ENCODE measurements at regions not wholly inside any gene's neighbourhood (a gene's known extent, or its start where the extent isn't known, plus 50 kb on each side); places are given as distances from the start of the nearest gene placed in this dataset.
"Not testable (repeated sequence)": the region's sequence is repeated elsewhere in the genome, so short reads cannot be mapped to it uniquely, and the experiment has no call there.

GRCh38 chr13:61927648-61928047 lies 512.0 kb upstream of the PCDH20 start:
- no peak for DNase-seq (ENCODE audit: low read depth, low spot score)

GRCh38 chr13:61918841-61919240 lies 503.2 kb upstream of the PCDH20 start:
- no peak for DNase-seq (ENCODE audit: low read depth, low spot score)

- no peak for DNase-seq (ENCODE audit: low read depth, low spot score)
Measured at GRCh38 chr13:61916483-61916882, 500.8 kb upstream of the PCDH20 start.

- DNase-seq (ENCODE audit: low read depth, low spot score) = no peak
Measured at GRCh38 chr13:61913183-61913582, 497.5 kb upstream of the PCDH20 start.

- no peak for DNase-seq (ENCODE audit: low read depth, low spot score)
Measured at GRCh38 chr13:61908906-61909615, 493.4 kb upstream of the PCDH20 start.

- no peak for DNase-seq (ENCODE audit: low read depth, low spot score)
Measured at GRCh38 chr13:61905054-61905453, 489.4 kb upstream of the PCDH20 start.

- no peak for DNase-seq (ENCODE audit: low read depth, low spot score)
Measured at GRCh38 chr13:61901946-61902541, 486.4 kb upstream of the PCDH20 start.

- DNase-seq (ENCODE audit: low read depth, low spot score) = no peak
Measured at GRCh38 chr13:61900033-61900432, 484.4 kb upstream of the PCDH20 start.

GRCh38 chr13:61898207-61898606 lies 482.6 kb upstream of the PCDH20 start:
- DNase-seq (ENCODE audit: low read depth, low spot score) = no peak

- no peak for DNase-seq (ENCODE audit: low read depth, low spot score)
Measured at GRCh38 chr13:61891401-61891800, 475.8 kb upstream of the PCDH20 start.

- DNase-seq (ENCODE audit: low read depth, low spot score) = no peak
Measured at GRCh38 chr13:61884830-61885229, 469.2 kb upstream of the PCDH20 start.

GRCh38 chr13:61880578-61881283 lies 465.1 kb upstream of the PCDH20 start:
- DNase-seq (ENCODE audit: low read depth, low spot score) = no peak

- not testable (repeated sequence) for DNase-seq (ENCODE audit: low read depth, low spot score)
Measured at GRCh38 chr13:61878565-61878964, 462.9 kb upstream of the PCDH20 start.

GRCh38 chr13:61874970-61875579 lies 459.4 kb upstream of the PCDH20 start:
- DNase-seq (ENCODE audit: low read depth, low spot score) = no peak

- DNase-seq (ENCODE audit: low read depth, low spot score) = no peak
Measured at GRCh38 chr13:61873717-61874116, 458.1 kb upstream of the PCDH20 start.

- no peak for DNase-seq (ENCODE audit: low read depth, low spot score)
Measured at GRCh38 chr13:61857198-61857597, 441.5 kb upstream of the PCDH20 start.

- DNase-seq (ENCODE audit: low read depth, low spot score) = no peak
Measured at GRCh38 chr13:61852116-61852619, 436.5 kb upstream of the PCDH20 start.

GRCh38 chr13:61850794-61851193 lies 435.1 kb upstream of the PCDH20 start:
- DNase-seq (ENCODE audit: low read depth, low spot score) = no peak

- no peak for DNase-seq (ENCODE audit: low read depth, low spot score)
Measured at GRCh38 chr13:61838568-61838967, 422.9 kb upstream of the PCDH20 start.

- DNase-seq (ENCODE audit: low read depth, low spot score) = no peak
Measured at GRCh38 chr13:61833228-61833627, 417.6 kb upstream of the PCDH20 start.

- DNase-seq (ENCODE audit: low read depth, low spot score) = no peak
Measured at GRCh38 chr13:61831026-61831425, 415.4 kb upstream of the PCDH20 start.

- DNase-seq (ENCODE audit: low read depth, low spot score) = no peak
Measured at GRCh38 chr13:61830475-61830874, 414.8 kb upstream of the PCDH20 start.

All from brain pericyte (primary cell).